ENCODE measurements at regions not wholly inside any gene's neighbourhood (a gene's known extent, or its start where the extent isn't known, plus 50 kb on each side); places are given as distances from the start of the nearest gene placed in this dataset.

DNA sequence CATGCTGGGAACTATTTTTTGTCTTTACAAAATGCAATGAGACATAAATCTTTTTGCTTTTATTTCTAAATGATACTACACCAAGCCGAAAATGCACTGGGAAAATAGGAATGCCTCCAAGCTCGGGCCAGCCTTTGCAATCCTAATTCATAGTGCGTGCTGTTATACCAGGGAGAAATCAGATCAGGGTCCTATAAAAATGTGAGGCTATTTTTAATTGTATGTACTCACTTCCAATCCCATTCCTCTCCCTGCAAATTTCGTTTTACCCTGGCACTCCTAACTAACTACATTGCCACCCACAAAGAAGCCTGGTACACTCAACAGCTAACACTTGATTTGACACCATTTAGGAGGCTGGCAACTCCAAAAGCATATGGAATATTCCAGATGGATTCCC is 350.6 kb upstream of the ZFP64 start:
- H3K36me3 ChIP-seq (ENCODE audit: control insufficient read depth in 2 of 4, insufficient read depth in 4 of 4, low read length in 3 of 4), result no peaks in the 10 kb centered on the region
- H2BK12ac ChIP-seq (ENCODE audit: low read depth, low read length), result no peak overlapping the region
- H2BK15ac ChIP-seq (ENCODE audit: low read length), result no peak overlapping the region
- peaks cover 11 to 21% of the 10 kb centered on the region in 2 experiments for H3K9me3 ChIP-seq (ENCODE audit: insufficient read depth in 2 of 2, low read depth in 1 of 2, low read length in 1 of 2)
- no peak overlapping the region for H3K4me3 ChIP-seq (ENCODE audit: extremely low read depth in 1 of 4, insufficient read depth in 2 of 4, low read depth in 3 of 4, low read length in 4 of 4)
- no peak overlapping the region for H3K14ac ChIP-seq (ENCODE audit: insufficient read length)
- no peak overlapping the region for H3K18ac ChIP-seq (ENCODE audit: extremely low read depth, low read length)
- H3K79me1 ChIP-seq (ENCODE audit: low read depth, low read length), result no peaks in the 10 kb centered on the region
- no peak overlapping the region for H3K4ac ChIP-seq (replicated peaks; ENCODE audit: insufficient read length, low read depth, low read length)
- POLR2A ChIA-PET (ENCODE audit: partially characterized antibody), result no interaction called here
- no peaks in the 10 kb centered on the region for H3K4me1 ChIP-seq (replicated peaks in 1 of 4; ENCODE audit: control insufficient read depth in 3 of 4, insufficient read depth in 4 of 4, low read length in 3 of 4)
- no peaks in the 10 kb centered on the region for H3K79me2 ChIP-seq (ENCODE audit: control insufficient read depth in 1 of 2, insufficient read depth in 2 of 2, low read length in 2 of 2)
- no peak overlapping the region for H2BK120ac ChIP-seq (replicated peaks; ENCODE audit: low read depth, low read length)
- DNase-seq (ENCODE audit: low read depth in 1 of 2, low spot score in 2 of 2) (no peak), FAIRE-seq (no peak)
- H4K5ac ChIP-seq (ENCODE audit: insufficient read length, low read depth, low read length), result no peak overlapping the region
- H3K23me2 ChIP-seq (ENCODE audit: low read depth, low read length), result no peaks in the 10 kb centered on the region
- H4K91ac ChIP-seq (replicated peaks; ENCODE audit: insufficient read length, low read length), result no peak overlapping the region
- H3K27me3 ChIP-seq (replicated peaks in 1 of 4; ENCODE audit: control insufficient read depth in 3 of 4, extremely low read depth in 1 of 4, insufficient read depth in 3 of 4, low read length in 3 of 4), result no peaks in the 10 kb centered on the region
- no peak overlapping the region for H2BK20ac ChIP-seq (ENCODE audit: low read length)
- no peak overlapping the region for H3K4me2 ChIP-seq (ENCODE audit: insufficient read depth in 1 of 2, low read depth in 2 of 2, low read length in 2 of 2)
- H4K20me1 ChIP-seq (replicated peaks in 1 of 2; ENCODE audit: control insufficient read depth in 1 of 2, insufficient read depth in 2 of 2, low read length in 2 of 2), result no peaks in the 10 kb centered on the region
- no peak overlapping the region for H2AFZ ChIP-seq (ENCODE audit: low read length)
- no peak overlapping the region for H4K8ac ChIP-seq (ENCODE audit: extremely low read depth, insufficient read depth, low read length)
- no peak overlapping the region for H3K56ac ChIP-seq (replicated peaks; ENCODE audit: insufficient read length, low read depth, low read length)
- CTCF ChIA-PET (ENCODE audit: partially characterized antibody), result no interaction called here
- no peak overlapping the region for H3K27ac ChIP-seq (ENCODE audit: low read depth, low read length)
- H3K23ac ChIP-seq (ENCODE audit: insufficient read length), result no peak overlapping the region
- 93% methylated on average over 4 of the region's 4 CpGs; no CpG with 5 or more reads in 1 of the 2 experiments for WGBS, 2 experiments (ENCODE audit: extremely low coverage in 1 of 2, insufficient coverage in 1 of 2, insufficient read length in 1 of 2, insufficient replicate concordance in 2 of 2, low coverage in 1 of 2, low lambda C conversion rate in 2 of 2, missing lambda C conversion rate in 1 of 2)
- no peak overlapping the region for H2BK5ac ChIP-seq (ENCODE audit: low read depth, low read length)
- no peak overlapping the region for H2AK5ac ChIP-seq (ENCODE audit: low read depth, low read length)
- no peak overlapping the region for H3K9ac ChIP-seq (replicated peaks in 1 of 4; ENCODE audit: extremely low read depth in 1 of 4, low read depth in 3 of 4, low read length in 3 of 4)
- TF ChIP-seq, protein P1, sequence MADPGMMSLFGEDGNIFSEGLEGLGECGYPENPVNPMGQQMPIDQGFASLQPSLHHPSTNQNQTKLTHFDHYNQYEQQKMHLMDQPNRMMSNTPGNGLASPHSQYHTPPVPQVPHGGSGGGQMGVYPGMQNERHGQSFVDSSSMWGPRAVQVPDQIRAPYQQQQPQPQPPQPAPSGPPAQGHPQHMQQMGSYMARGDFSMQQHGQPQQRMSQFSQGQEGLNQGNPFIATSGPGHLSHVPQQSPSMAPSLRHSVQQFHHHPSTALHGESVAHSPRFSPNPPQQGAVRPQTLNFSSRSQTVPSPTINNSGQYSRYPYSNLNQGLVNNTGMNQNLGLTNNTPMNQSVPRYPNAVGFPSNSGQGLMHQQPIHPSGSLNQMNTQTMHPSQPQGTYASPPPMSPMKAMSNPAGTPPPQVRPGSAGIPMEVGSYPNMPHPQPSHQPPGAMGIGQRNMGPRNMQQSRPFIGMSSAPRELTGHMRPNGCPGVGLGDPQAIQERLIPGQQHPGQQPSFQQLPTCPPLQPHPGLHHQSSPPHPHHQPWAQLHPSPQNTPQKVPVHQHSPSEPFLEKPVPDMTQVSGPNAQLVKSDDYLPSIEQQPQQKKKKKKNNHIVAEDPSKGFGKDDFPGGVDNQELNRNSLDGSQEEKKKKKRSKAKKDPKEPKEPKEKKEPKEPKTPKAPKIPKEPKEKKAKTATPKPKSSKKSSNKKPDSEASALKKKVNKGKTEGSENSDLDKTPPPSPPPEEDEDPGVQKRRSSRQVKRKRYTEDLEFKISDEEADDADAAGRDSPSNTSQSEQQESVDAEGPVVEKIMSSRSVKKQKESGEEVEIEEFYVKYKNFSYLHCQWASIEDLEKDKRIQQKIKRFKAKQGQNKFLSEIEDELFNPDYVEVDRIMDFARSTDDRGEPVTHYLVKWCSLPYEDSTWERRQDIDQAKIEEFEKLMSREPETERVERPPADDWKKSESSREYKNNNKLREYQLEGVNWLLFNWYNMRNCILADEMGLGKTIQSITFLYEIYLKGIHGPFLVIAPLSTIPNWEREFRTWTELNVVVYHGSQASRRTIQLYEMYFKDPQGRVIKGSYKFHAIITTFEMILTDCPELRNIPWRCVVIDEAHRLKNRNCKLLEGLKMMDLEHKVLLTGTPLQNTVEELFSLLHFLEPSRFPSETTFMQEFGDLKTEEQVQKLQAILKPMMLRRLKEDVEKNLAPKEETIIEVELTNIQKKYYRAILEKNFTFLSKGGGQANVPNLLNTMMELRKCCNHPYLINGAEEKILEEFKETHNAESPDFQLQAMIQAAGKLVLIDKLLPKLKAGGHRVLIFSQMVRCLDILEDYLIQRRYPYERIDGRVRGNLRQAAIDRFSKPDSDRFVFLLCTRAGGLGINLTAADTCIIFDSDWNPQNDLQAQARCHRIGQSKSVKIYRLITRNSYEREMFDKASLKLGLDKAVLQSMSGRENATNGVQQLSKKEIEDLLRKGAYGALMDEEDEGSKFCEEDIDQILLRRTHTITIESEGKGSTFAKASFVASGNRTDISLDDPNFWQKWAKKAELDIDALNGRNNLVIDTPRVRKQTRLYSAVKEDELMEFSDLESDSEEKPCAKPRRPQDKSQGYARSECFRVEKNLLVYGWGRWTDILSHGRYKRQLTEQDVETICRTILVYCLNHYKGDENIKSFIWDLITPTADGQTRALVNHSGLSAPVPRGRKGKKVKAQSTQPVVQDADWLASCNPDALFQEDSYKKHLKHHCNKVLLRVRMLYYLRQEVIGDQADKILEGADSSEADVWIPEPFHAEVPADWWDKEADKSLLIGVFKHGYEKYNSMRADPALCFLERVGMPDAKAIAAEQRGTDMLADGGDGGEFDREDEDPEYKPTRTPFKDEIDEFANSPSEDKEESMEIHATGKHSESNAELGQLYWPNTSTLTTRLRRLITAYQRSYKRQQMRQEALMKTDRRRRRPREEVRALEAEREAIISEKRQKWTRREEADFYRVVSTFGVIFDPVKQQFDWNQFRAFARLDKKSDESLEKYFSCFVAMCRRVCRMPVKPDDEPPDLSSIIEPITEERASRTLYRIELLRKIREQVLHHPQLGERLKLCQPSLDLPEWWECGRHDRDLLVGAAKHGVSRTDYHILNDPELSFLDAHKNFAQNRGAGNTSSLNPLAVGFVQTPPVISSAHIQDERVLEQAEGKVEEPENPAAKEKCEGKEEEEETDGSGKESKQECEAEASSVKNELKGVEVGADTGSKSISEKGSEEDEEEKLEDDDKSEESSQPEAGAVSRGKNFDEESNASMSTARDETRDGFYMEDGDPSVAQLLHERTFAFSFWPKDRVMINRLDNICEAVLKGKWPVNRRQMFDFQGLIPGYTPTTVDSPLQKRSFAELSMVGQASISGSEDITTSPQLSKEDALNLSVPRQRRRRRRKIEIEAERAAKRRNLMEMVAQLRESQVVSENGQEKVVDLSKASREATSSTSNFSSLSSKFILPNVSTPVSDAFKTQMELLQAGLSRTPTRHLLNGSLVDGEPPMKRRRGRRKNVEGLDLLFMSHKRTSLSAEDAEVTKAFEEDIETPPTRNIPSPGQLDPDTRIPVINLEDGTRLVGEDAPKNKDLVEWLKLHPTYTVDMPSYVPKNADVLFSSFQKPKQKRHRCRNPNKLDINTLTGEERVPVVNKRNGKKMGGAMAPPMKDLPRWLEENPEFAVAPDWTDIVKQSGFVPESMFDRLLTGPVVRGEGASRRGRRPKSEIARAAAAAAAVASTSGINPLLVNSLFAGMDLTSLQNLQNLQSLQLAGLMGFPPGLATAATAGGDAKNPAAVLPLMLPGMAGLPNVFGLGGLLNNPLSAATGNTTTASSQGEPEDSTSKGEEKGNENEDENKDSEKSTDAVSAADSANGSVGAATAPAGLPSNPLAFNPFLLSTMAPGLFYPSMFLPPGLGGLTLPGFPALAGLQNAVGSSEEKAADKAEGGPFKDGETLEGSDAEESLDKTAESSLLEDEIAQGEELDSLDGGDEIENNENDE (IDR thresholded peaks at IDR 0.05; ENCODE audit: insufficient replicate concordance, low read length), result no peak

Measured in H1 (cell line).